HG03175 (cell line): ENCODE measurements at regions not wholly inside any gene's neighbourhood (a gene's known extent, or its start where the extent isn't known, plus 50 kb on each side); places are given as distances from the start of the nearest gene placed in this dataset.

Experiments used
- ATAC-seq: cut with Tn5 transposase; IDR thresholded peaks from one replicate; pipeline ENCODE4 v1.9.1; 2021; ENCODE audit warnings: mild to moderate bottlenecking, moderate library complexity; ENCODE audit not compliant: unreplicated experiment

- no peak for ATAC-seq
Observed at GRCh38 chr4:135338181-135338580, 1136.6 kb upstream of the PABPC4L start.

GRCh38 chr4:135325264-135325663 is 1123.7 kb upstream of the PABPC4L start:
- ATAC-seq, result no peak

GRCh38 chr4:135319685-135320084 is 1118.1 kb upstream of the PABPC4L start:
- ATAC-seq, result no peak

- ATAC-seq, result no peak
Observed at GRCh38 chr4:135316266-135316779, 1114.7 kb upstream of the PABPC4L start.

GRCh38 chr4:135290136-135290535 is 1088.5 kb upstream of the PABPC4L start:
- ATAC-seq, result no peak

GRCh38 chr4:135283934-135284333 is 1082.3 kb upstream of the PABPC4L start:
- ATAC-seq, result no peak

GRCh38 chr4:135282676-135283075 is 1081.1 kb upstream of the PABPC4L start:
- no peak for ATAC-seq

- ATAC-seq, result no peak
Observed at GRCh38 chr4:135281230-135281629, 1079.6 kb upstream of the PABPC4L start.

- ATAC-seq, result no peak
Observed at GRCh38 chr4:135277980-135278315, 1076.4 kb upstream of the PABPC4L start.

- no peak for ATAC-seq
Observed at GRCh38 chr4:135277068-135277979, 1075.7 kb upstream of the PABPC4L start.

- no peak for ATAC-seq
Observed at GRCh38 chr4:135274416-135274815, 1072.8 kb upstream of the PABPC4L start.

GRCh38 chr4:135269125-135269890 is 1067.7 kb upstream of the PABPC4L start:
- peak; percentile 70 for ATAC-seq

GRCh38 chr4:135268369-135268768 is 1066.8 kb upstream of the PABPC4L start:
- ATAC-seq, result no peak

- no peak for ATAC-seq
Observed at GRCh38 chr4:135267148-135267865, 1065.7 kb upstream of the PABPC4L start.

GRCh38 chr4:135256111-135256510 is 1054.5 kb upstream of the PABPC4L start:
- ATAC-seq, result no peak

GRCh38 chr4:135250040-135250439 is 1048.5 kb upstream of the PABPC4L start:
- ATAC-seq, result no peak

- no peak for ATAC-seq
Observed at GRCh38 chr4:135249024-135249423, 1047.4 kb upstream of the PABPC4L start.

- no peak for ATAC-seq
Observed at GRCh38 chr4:135244696-135245095, 1043.1 kb upstream of the PABPC4L start.

- no peak for ATAC-seq
Observed at GRCh38 chr4:135244056-135244455, 1042.5 kb upstream of the PABPC4L start.

GRCh38 chr4:135240796-135241195 is 1039.2 kb upstream of the PABPC4L start:
- ATAC-seq, result no peak

GRCh38 chr4:135239964-135240363 is 1038.4 kb upstream of the PABPC4L start:
- ATAC-seq, result no peak
